ENCODE measurements at regions not wholly inside any gene's neighbourhood (a gene's known extent, or its start where the extent isn't known, plus 50 kb on each side); places are given as distances from the start of the nearest gene placed in this dataset. TPM values are rescaled to one million over a fixed set of nuclear protein-coding genes. Genes with fewer than 3 reads are reported as not detected.

- no peaks in the 10 kb centered on the region for H3K4me1 ChIP-seq
- H3K27me3 ChIP-seq, result no peaks in the 10 kb centered on the region
- intact Hi-C loops (cut with DNase I; ENCODE audit: low total_unique reads), result no loop called here
- H3K4me3 ChIP-seq, result no peak overlapping the region
- no peaks in the 10 kb centered on the region for H3K9me3 ChIP-seq
- H3K36me3 ChIP-seq, result no peaks in the 10 kb centered on the region
- H3K27ac ChIP-seq, result no peak overlapping the region
- no peak for DNase-seq
- no peak for TF ChIP-seq CTCF (IDR thresholded peaks at IDR 0.05)
- no peak for TF ChIP-seq POLR2A (IDR thresholded peaks at IDR 0.05)
These were observed 51.6 kb upstream of the ALCAM start for GRCh38 chr3:105315144-105315543.

GRCh38 chr3:105315815-105316214 lies 50.9 kb upstream of the ALCAM start:
- Histone ChIP-seq H3K27me3 (no peaks in the 10 kb centered on the region), H3K9me3 (no peaks in the 10 kb centered on the region), H3K36me3 (no peaks in the 10 kb centered on the region), H3K4me3 (no peak overlapping the region), H3K27ac (no peak overlapping the region), H3K4me1 (no peaks in the 10 kb centered on the region)
- no peak for TF ChIP-seq POLR2A (IDR thresholded peaks at IDR 0.05)
- no peak for TF ChIP-seq CTCF (IDR thresholded peaks at IDR 0.05)
- DNase-seq, result no peak
- intact Hi-C loops (cut with DNase I; ENCODE audit: low total_unique reads), result no loop called here

DNA sequence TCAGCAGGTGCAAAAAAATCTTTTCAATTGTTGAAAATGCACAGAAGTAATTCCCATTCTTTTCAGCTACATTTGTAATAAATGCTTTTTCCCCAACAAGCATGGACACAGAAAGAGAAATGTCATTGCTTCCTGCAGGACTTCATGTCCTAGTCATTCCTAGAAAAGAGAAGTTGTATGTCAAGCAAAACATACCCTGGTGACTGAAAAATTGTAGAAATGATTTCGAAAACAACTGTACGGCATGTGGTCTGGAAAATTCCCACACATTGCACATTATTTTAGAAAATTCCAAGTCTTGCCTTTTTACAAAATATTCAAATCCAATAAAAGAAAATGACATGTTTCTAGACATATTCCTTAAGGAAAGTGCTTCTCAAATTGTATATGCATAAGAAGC lies 50.4 kb upstream of the ALCAM start:
- TF ChIP-seq CTCF (IDR thresholded peaks at IDR 0.05) (no peak), POLR2A (IDR thresholded peaks at IDR 0.05) (no peak)
- H3K4me1 ChIP-seq, result no peaks in the 10 kb centered on the region
- no peaks in the 10 kb centered on the region for H3K27me3 ChIP-seq
- DNase-seq, result no peak
- no peaks in the 10 kb centered on the region for H3K36me3 ChIP-seq
- H3K4me3 ChIP-seq, result no peak overlapping the region
- intact Hi-C loops (cut with DNase I; ENCODE audit: low total_unique reads), result no loop called here
- H3K27ac ChIP-seq, result no peak overlapping the region
- H3K9me3 ChIP-seq, result no peaks in the 10 kb centered on the region

MicroRNA genes in the stretch of these regions (microRNA counts, 767-probe panel; counts per million panel counts)
- microRNA hsa-miR-548ab, result 0 counts per million in 2 donors

Small RNAs in the stretch of these regions (microRNA-seq; reads per million reads assigned to microRNA genes)
- gene MIR548AB (ENCODE audit: borderline microRNAs expressed, borderline replicate concordance), result not detected

Small RNAs in the stretch of these regions (small RNA-seq; reads per million reads assigned to genes)
- gene MIR548AB (not detected), gene NDUFA4P2 (not detected), gene RNU1-43P (not detected), gene RNU6-461P (not detected), gene TUBBP11 (not detected)
